Calu3 (cell line): ENCODE measurements at regions not wholly inside any gene's neighbourhood (a gene's known extent, or its start where the extent isn't known, plus 50 kb on each side); places are given as distances from the start of the nearest gene placed in this dataset.

Experiments
- BruUV-seq: library from RNA; stranded (reverse); fragments of 400-500 nt; replicated peaks from 2 replicates; lab custom pipeline; 2021; lab: Mats Ljungman, UMichigan
- CTCF ChIA-PET: fragments of 300-600 bp; sonication (Branson Sonifier 250); formaldehyde crosslinking; loops from one replicate; lab custom pipeline; 2022; ENCODE audit warnings: antibody characterized with exemption; lab: Charles Lee
- DNase-seq: peaks from one replicate; pipeline ENCODE4 v3.0.0; 2022
- H3K27ac Mint-ChIP-seq: one replicate; pipeline ENCODE4 v1.8.0; 2022; ENCODE audit warnings: mixed read lengths; ENCODE audit not compliant: unreplicated experiment
- H3K27me3 Mint-ChIP-seq: one replicate; pipeline ENCODE4 v1.8.0; 2022; ENCODE audit warnings: mixed read lengths; ENCODE audit not compliant: unreplicated experiment
- H3K36me3 Mint-ChIP-seq: one replicate; pipeline ENCODE4 v1.8.0; 2022; ENCODE audit warnings: mild to moderate bottlenecking, moderate library complexity, mixed read lengths; ENCODE audit not compliant: insufficient read depth, unreplicated experiment
- H3K4me1 Mint-ChIP-seq: one replicate; pipeline ENCODE4 v1.8.0; 2022; ENCODE audit warnings: mild to moderate bottlenecking, low read depth, mixed read lengths; ENCODE audit not compliant: unreplicated experiment
- H3K4me3 Mint-ChIP-seq: one replicate; pipeline ENCODE4 v1.8.0; 2022; ENCODE audit warnings: mild to moderate bottlenecking, low read depth, moderate library complexity, mixed read lengths; ENCODE audit not compliant: unreplicated experiment
- H3K9me3 Mint-ChIP-seq: one replicate; pipeline ENCODE4 v1.8.0; 2022; ENCODE audit warnings: low read depth, mixed read lengths; ENCODE audit not compliant: unreplicated experiment
- intact Hi-C: fragments of 100-400 bp; cut with micrococcal nuclease; formaldehyde crosslinking; loops from one replicate; pipeline ENCODE4 v1.10.0; 2022; ENCODE audit not compliant: unreplicated experiment
- TF ChIP-seq, protein P1 (sequence below): fragments of 200-600 bp; IDR thresholded peaks from one replicate; pipeline ENCODE4 v1.8.0; 2022; ENCODE audit warnings: antibody characterized with exemption; ENCODE audit not compliant: unreplicated experiment

DNA sequence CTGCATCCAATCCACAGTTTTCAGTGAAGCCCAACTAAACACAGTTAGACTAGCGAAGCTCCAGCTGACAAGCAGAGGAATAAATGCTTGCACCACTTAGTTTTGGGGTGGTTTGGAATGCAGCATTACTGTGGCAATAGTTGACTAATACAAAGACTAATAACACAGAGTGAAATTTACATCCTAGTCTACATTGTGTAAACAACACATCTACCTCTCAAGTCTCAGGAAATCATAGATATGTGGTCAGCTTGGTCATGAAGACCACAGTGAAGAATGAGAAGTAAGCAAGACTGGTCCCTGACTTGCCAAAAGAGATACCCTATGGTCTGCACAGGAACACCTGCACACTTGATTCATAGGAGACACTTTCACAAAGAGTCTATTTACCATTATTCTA, 155.1 kb upstream of the TANK start:
- intact Hi-C loops, result no loop called here
- TF ChIP-seq, protein P1, sequence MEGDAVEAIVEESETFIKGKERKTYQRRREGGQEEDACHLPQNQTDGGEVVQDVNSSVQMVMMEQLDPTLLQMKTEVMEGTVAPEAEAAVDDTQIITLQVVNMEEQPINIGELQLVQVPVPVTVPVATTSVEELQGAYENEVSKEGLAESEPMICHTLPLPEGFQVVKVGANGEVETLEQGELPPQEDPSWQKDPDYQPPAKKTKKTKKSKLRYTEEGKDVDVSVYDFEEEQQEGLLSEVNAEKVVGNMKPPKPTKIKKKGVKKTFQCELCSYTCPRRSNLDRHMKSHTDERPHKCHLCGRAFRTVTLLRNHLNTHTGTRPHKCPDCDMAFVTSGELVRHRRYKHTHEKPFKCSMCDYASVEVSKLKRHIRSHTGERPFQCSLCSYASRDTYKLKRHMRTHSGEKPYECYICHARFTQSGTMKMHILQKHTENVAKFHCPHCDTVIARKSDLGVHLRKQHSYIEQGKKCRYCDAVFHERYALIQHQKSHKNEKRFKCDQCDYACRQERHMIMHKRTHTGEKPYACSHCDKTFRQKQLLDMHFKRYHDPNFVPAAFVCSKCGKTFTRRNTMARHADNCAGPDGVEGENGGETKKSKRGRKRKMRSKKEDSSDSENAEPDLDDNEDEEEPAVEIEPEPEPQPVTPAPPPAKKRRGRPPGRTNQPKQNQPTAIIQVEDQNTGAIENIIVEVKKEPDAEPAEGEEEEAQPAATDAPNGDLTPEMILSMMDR, result no peak
- no peak for DNase-seq
- Mint-ChIP-seq H3K36me3 (no peaks in the 10 kb centered on the region), H3K27ac (no peak overlapping the region), H3K27me3 (peaks cover 12% of the 10 kb centered on the region), H3K4me3 (no peak overlapping the region), H3K9me3 (no peaks in the 10 kb centered on the region), H3K4me1 (peaks cover 9% of the 10 kb centered on the region)
- no TSS peak for BruUV-seq
- CTCF ChIA-PET, result no interaction called here

DNA sequence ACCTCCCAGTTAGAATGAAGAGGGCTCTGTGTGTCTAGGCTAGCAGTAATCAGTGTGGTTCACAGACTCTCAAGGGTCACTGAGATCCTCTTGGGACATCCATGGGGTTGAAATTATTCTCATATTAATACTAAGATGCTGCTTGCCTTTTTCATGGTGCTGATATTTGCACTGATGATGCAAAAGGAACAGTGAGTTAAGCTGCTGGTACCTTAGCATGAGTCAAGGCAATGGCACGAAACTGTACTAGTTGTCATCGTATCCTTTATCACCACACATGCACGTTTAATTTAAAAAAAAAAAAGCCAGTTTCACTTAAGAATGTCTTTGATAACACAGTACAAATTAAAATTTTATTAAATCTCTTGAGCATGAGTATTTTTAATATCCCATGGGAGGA, 151.9 kb upstream of the TANK start:
- BruUV-seq, result no TSS peak
- Mint-ChIP-seq H3K4me1 (peaks cover 9% of the 10 kb centered on the region), H3K27ac (no peak overlapping the region), H3K36me3 (no peaks in the 10 kb centered on the region), H3K9me3 (no peaks in the 10 kb centered on the region), H3K27me3 (peaks cover 21% of the 10 kb centered on the region), H3K4me3 (no peak overlapping the region)
- TF ChIP-seq, protein P1, result no peak
- no peak for DNase-seq
- CTCF ChIA-PET, result no interaction called here
- intact Hi-C loops, result no loop called here

DNA sequence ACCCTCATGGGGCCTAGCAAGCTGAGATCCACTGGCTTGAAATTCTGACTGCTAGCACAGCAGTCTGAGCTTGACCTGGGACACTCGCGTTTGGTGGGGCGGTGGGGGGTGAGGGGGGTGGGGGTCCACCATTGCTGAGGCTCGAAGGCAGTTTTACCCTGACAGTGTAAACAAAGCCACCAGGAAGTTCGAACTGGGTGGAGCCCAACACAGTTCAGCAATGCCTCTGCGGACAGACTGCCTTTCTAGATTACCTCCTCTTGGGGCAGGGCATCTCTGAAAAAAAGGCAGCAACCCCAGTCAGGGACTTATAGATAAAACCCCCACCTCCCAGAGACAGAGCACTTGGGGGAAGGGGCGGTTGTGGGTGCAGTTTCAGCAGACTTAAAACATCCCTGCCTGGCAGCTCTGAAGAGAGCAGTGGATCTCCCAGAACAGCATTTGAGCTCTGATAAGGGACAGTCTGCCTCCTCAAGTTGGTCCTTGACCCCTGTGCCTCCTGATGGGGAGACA, 149.7 kb upstream of the TANK start:
- Mint-ChIP-seq H3K27me3 (peaks cover 25% of the 10 kb centered on the region), H3K27ac (no peak overlapping the region), H3K36me3 (no peaks in the 10 kb centered on the region), H3K4me1 (no peaks in the 10 kb centered on the region), H3K4me3 (no peak overlapping the region), H3K9me3 (no peaks in the 10 kb centered on the region)
- intact Hi-C loops, result no loop called here
- TF ChIP-seq, protein P1, result no peak
- BruUV-seq, result no TSS peak
- DNase-seq, result no peak
- CTCF ChIA-PET, result no interaction called here

GRCh38 chr2:161017780-161018470, 142.3 kb upstream of the TANK start:
- no peaks in the 10 kb centered on the region for H3K36me3 Mint-ChIP-seq
- no peaks in the 10 kb centered on the region for H3K9me3 Mint-ChIP-seq
- peaks cover 14% of the 10 kb centered on the region for H3K27me3 Mint-ChIP-seq
- TF ChIP-seq, protein P1, result no peak
- no TSS peak for BruUV-seq
- no peak overlapping the region for H3K4me3 Mint-ChIP-seq
- no peak for DNase-seq
- intact Hi-C loops, result no loop called here
- CTCF ChIA-PET, result no interaction called here
- H3K4me1 Mint-ChIP-seq, result no peaks in the 10 kb centered on the region
- no peak overlapping the region for H3K27ac Mint-ChIP-seq
